Erythroblast (primary cell): ENCODE measurements at regions not wholly inside any gene's neighbourhood (a gene's known extent, or its start where the extent isn't known, plus 50 kb on each side); places are given as distances from the start of the nearest gene placed in this dataset.

Source experiments
- DNase-seq, 2 experiments: peaks; one replicate each; lab custom pipeline; 2025; lab: John Stamatoyannopoulos, UW
- GATA1 ChIP-seq: IDR thresholded peaks from 2 replicates; pipeline ENCODE4 v1.6.1; 2011; ENCODE audit warnings: low read depth, mild to moderate bottlenecking, control low read depth, low read length, moderate library complexity
- POLR2A ChIP-seq: IDR thresholded peaks from 2 replicates; pipeline ENCODE4 v1.6.1; 2011; ENCODE audit warnings: mild to moderate bottlenecking, low read length

DNA sequence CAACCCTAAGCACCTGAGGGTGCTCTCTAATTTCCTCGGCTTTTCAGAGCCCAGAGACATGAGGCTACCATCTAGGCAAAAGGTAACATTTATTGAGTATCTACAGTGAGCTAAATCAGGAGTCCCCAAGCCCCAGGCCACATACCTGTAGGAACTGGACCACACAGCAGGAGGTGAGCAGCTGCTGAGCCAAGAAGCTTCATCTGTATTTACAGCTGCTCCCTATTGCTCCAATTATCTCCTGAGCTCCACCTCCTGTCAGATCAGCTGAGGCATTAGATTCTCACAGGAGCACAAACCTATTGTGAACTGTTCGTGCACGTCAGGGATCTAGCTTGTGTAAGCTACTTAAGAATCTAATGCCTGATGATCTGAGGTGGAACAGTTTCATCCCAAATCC is 70.2 kb downstream of the RND3 start:
- TF ChIP-seq POLR2A (no peak), GATA1 (no peak)
- no peak for DNase-seq

DNA sequence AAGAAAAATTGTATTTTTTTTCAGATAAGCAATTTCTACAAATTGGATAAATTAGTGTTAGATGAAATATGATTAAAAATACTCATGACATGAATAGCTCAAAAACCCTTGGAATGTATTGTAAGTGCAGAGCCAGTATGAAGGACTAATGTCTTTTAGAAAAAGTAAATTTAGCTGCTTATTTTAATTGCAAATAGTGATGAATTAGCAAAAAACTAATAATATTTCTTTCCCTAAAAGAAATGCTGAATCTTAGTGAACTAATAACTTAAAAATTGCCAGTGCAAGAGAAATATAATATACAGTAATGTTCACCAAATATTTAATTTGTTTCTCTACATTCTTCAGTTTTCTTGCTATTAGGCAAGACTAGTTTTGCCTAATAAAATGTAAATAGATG is 72.4 kb downstream of the RND3 start:
- TF ChIP-seq POLR2A (no peak), GATA1 (no peak)
- DNase-seq = no peak

DNA sequence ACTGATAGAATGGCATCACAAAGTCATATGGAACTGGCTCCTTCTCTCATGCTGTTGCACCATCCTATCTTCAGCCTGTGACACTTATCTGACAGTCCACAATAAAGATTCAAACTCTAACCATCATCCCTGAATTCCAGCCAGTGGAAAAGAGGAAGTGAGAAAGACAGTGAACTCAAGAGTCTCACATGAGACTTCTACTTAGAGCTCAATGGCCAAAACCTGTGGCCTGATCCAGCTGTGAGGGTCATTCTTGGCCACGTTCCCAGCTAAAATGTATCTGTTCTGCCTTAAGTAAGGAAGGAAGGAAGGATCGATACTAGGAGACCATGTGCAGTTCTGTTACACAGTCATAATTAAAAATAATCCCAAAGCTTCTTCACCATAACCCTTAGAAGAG is 73.6 kb downstream of the RND3 start:
- TF ChIP-seq GATA1 (no peak), POLR2A (no peak)
- DNase-seq = no peak

DNA sequence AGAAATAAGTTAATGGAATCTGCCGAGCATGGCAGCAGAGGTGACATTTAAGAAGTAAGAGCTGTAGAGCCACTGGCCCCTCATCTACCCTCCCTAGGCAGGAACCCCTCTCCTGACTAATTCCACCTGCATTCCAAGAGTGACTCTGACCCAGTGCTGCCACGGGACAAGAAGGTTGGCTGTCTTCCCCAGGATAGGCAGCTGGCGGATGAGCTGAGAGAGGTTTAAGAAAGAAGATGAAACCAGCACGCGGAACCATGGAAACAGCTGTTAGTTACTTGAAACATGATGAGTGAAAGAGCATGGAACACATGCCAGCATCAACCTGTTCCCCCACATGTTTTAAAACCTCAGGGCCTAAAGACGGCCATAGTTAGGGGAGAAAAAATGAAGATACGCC is 74.1 kb downstream of the RND3 start:
- TF ChIP-seq POLR2A = no peak
- no peak for TF ChIP-seq GATA1
- DNase-seq = no peak

DNA sequence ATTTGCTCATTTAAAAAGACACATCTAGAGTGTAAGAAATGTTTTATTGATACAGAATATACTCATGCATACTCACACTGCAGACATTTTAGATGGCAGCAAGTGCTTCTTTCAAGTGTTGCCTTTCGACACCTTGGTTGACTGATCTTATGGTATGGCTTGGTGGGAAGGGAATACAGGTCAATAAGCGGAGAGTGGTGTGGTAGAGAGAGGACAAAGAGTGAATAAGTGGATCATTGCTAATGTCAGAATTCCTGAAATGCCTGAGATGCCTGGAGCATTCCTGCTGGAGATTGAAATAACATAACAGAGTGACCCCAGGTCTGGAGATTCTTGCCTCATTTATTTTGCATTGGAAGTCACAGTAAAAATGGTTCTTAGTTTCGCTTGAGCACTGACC is 76.7 kb downstream of the RND3 start:
- no peak for TF ChIP-seq GATA1
- TF ChIP-seq POLR2A = no peak
- DNase-seq = no peak

DNA sequence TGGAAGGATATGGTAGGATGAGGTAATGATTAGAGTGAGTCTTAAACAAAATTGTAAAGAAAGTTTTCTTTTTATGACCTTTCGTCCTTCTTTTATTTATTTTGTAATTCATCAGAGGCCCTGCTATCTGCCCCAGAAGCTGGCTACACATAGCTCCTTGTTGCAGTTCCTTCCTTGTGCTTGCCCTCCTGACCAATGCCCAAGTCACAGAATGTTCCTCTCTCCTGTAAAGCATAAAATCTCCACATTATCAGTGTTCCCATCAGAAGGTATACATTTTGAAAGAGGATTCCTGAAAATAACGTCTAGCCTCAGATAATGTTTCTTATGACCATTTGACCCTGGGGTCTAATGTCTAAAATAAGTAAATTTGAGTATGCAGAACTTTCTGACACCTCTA is 78.3 kb downstream of the RND3 start:
- TF ChIP-seq GATA1 (no peak), POLR2A (no peak)
- DNase-seq = no peak

DNA sequence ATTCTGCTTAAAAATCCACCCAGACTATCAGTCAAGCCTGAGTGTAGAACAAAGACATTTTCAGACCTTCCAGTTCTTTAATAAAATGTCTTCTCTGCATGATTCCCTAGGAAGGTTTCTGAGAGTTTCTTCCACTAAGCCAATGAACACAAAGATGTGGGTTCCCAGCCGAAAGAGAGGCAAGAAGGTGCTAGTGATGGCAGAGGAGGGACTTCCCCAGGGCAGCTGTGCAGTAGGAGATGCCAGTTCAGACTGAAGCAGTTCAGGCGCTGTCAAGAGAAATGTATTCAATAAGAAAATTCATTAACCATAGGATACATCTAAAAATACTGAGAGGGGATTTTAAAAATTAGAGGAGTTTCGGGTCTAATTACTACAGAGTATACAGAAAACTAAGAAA is 83.3 kb downstream of the RND3 start:
- DNase-seq = no peak
- TF ChIP-seq GATA1 (no peak), POLR2A (no peak)

DNA sequence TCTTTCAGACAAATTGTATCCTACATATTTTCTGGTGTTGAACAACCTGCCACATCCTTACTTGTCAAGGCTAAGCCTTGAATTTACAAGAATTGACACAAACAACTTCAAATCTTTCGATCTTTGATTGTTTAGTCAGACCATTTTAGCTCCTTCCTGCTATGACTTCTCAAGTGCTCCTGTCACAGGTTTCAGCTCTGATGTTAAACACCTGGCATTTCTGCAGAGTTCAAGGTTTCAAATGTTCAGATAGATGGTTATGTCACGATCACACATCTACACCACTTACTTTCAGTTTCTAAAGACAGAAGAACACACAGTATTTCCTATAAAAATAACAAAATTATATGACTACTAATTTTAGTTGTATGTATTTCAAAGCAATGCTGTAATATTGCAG is 84.0 kb downstream of the RND3 start:
- DNase-seq = no peak
- TF ChIP-seq GATA1 (no peak), POLR2A (no peak)

DNA sequence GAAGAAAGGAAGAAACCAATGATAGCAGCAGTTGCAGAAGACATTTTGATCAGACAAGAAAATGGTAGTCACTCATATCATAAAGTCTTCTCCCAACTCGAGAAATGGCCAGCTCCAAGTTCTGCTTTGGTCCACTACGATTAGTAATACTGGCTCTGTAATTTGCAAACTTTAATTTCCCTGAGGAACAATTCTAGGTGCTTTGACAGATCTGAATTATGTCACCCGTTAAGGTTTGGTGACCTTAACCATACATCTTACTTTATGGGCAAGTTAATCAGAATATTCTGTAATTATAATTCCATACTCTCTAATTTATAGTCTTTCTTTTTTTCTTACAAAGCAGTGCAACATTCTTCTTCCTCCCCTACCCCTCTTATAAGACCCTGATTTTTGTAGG is 84.5 kb downstream of the RND3 start:
- TF ChIP-seq POLR2A (no peak), GATA1 (no peak)
- DNase-seq = no peak

DNA sequence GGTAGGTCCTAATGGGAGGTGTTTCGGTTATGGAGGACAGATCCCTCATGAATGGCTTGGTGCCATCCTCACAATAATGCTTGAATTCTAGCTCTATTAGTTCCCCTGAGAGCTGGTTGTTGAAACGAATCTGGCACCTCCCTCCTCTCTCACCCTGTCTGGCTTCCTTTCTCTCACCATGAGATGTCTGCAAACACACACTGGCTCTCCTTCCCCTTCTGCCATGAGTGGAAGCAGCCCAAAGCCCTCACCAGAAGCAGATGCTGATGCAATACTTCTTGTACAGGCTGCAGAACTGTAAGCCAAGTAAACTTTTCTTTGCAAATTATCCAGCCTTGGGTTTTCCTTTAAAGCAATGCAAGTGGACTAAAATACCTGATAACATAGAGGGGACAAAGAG is 86.6 kb downstream of the RND3 start:
- TF ChIP-seq POLR2A (no peak), GATA1 (no peak)
- DNase-seq = no peak

DNA sequence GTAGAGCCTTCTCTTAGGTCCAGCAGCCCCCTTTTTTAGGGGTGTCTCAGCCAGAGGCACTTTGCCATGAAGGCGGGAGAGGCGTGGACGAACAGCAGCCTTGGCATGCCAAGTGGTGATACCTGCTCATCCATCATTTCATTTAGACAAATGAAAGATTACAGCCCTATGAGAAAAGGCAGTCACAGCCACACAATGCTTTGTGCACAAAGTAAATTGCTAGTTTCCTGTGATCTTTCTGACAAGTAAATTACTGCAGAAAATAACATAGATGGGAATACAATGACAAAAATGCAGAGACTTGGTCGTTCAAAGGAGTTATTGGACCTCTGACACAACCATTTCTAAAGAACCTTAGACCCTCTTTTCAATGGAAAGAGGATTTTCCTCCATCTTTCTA is 94.9 kb downstream of the RND3 start:
- TF ChIP-seq GATA1 (no peak), POLR2A (no peak)
- DNase-seq = no peak

DNA sequence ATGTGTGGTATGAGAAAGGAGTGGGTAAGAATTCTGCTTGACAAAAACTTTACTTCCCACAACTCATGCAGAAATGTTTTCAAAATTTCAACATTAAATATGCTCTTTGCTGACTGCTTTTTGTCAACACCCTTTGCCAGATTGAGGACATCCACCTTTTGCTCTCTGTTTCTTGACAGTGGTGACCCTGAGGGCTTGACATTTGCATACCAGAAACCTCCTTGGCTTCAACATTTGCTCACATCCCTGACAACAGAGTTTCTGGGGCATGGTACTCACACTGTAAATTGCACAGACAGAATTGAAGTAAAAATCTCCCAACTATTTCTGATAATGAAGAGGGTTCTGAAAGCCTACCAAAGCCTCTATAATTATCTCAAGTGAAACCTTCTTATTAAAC is 95.7 kb downstream of the RND3 start:
- TF ChIP-seq POLR2A (no peak), GATA1 (no peak)
- DNase-seq = no peak

DNA sequence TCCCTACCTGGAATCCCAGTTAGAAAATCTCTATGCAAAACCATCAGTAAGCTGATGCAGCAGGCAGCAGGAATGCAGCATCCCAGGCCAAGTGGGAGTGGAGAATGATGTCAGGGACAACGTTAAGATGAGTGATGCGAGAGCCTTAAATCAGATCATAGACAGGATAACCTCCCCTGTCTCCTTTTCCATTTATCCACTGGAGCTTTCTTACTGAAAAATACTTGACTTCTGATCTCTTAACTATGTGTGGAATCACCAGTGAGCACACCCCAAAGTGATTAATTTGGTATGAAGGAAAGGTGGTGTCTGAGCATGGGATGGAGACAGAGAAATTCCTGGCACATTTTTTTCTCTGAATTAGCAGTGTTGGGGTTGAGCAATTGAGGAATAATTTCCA is 98.0 kb downstream of the RND3 start:
- no peak for DNase-seq
- TF ChIP-seq POLR2A (no peak), GATA1 (no peak)

DNA sequence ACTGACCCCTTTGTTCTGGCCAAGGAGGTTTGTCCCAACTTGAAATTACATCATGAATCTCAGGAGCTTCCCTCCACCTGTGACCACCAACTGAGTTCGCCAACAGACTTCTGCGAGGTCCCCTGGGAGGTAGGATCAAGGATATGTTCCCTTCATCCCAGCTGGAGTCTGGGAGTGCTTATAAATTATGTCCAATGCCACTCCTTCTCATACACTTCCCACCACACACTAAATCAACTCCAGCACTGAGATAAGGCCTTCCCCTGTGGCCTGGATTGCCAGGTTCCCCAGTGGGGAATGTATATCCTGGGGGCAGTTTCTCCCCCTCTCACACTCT is 99.2 kb downstream of the RND3 start:
- TF ChIP-seq POLR2A = no peak
- TF ChIP-seq GATA1 = no peak
- no peak for DNase-seq

DNA sequence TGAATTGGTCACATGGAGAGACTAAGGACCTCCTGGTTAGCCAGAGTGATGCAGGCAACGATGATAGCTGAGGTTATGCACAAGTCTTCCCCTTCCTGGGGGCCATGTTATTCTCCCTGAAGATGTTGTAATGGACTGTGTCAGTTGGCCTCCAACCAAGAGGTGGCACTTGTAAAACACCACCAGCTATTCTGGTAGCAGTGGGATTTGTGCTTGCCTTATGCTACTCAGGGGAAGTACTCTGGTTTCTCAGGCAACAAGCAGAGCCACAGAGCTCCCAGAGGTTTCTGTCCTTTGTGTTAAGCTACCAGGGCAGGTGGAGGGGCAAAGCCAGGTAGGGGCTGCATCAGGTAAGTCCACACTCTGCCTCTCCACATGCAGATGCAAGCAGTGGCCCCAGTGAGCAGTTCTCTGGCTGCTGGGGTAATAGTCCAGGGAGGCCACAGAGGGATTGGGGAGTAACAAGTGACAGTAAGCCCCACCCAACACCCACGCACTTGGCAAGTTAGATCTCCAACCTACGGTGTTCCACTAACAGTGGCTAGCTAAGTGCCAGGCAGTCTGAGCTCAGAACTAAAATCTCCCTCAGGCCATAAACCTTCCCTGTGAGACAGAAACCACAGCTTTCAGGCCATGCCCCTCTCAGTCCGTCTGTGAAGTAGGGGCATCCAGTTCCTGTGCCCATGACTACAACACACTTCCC is 99.7 kb downstream of the RND3 start:
- DNase-seq = no peak
- TF ChIP-seq GATA1 (no peak), POLR2A (no peak)
